ENCODE measurements at regions not wholly inside any gene's neighbourhood (a gene's known extent, or its start where the extent isn't known, plus 50 kb on each side); places are given as distances from the start of the nearest gene placed in this dataset.

DNA sequence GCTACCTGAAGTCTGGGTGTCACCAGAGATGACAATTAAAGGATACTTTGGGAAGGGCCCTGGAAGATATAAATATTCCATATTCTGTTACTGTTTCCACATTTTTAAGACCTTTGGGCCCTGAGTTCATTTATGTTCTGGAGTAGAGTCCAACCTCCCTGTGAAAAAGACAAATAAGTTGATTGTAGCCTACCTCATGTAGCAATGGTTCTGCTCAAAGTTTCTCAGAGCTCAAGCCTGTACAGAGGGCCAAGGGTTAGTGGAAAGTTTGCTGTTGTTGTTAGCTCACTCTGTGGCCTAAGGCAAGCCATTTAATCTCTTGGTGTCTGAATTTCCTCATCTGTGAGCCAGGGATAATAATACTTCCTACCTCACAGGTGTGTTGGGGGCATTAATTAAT, 284.7 kb upstream of the DDHD1 start:
- no peak for DNase-seq
- TF ChIP-seq, protein P1, sequence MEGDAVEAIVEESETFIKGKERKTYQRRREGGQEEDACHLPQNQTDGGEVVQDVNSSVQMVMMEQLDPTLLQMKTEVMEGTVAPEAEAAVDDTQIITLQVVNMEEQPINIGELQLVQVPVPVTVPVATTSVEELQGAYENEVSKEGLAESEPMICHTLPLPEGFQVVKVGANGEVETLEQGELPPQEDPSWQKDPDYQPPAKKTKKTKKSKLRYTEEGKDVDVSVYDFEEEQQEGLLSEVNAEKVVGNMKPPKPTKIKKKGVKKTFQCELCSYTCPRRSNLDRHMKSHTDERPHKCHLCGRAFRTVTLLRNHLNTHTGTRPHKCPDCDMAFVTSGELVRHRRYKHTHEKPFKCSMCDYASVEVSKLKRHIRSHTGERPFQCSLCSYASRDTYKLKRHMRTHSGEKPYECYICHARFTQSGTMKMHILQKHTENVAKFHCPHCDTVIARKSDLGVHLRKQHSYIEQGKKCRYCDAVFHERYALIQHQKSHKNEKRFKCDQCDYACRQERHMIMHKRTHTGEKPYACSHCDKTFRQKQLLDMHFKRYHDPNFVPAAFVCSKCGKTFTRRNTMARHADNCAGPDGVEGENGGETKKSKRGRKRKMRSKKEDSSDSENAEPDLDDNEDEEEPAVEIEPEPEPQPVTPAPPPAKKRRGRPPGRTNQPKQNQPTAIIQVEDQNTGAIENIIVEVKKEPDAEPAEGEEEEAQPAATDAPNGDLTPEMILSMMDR (IDR thresholded peaks at IDR 0.05), result no peak
- TF ChIP-seq POLR2A (IDR thresholded peaks at IDR 0.05), result no peak

DNA sequence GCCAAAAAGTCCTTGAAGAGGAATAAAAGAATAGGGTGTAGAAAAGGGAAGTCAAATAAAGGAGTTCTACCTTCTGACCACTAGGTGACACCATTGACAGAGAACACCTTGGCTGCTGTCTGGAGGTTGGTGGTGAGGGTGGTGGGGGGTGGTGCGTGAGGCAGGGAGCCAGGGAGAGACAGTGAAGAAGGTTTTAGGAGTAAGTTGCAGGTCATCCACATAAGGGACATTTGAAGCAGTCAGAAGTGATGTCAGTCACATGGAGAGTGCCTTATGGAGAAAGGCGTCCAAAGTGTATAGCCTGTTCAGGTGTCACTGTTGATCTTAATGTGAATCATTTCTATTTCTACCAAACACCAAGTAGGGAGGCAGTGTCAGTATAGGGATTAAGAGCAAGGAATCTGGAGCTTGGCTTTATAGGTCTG, 279.3 kb upstream of the DDHD1 start:
- no peak overlapping the region for H3K4me3 ChIP-seq (replicated peaks in 1 of 3)
- intact Hi-C loops (cut with DNase I), result no loop called here
- H3K27me3 ChIP-seq, result no peaks in the 10 kb centered on the region
- H3K27ac ChIP-seq, result no peak overlapping the region
- H3K4me1 ChIP-seq, result peaks cover 5 to 6% of the 10 kb centered on the region in 2 donors
- TF ChIP-seq, protein P1 (IDR thresholded peaks at IDR 0.05), result peak; percentile 10 to 92 (median 68)
- no peak for TF ChIP-seq POLR2A (IDR thresholded peaks at IDR 0.05)
- H3K36me3 ChIP-seq, result no peaks in the 10 kb centered on the region
- WGBS, 2 donors, result 35 to 52% methylated on average over 2 of the region's 2 CpGs
- no peaks in the 10 kb centered on the region for H3K9me3 ChIP-seq
- peak; percentile 48 to 56 for DNase-seq

More for the DNA sequence above, 284.7 kb upstream of the DDHD1 start:
- no peaks in the 10 kb centered on the region for H3K27me3 ChIP-seq
- H3K4me3 ChIP-seq (replicated peaks in 1 of 3), result no peak overlapping the region
- H3K27ac ChIP-seq, result no peak overlapping the region
- no peaks in the 10 kb centered on the region for H3K9me3 ChIP-seq
- H3K36me3 ChIP-seq, result no peaks in the 10 kb centered on the region
- intact Hi-C loops (cut with DNase I), result no loop called here
- peaks cover 0 to 11% of the 10 kb centered on the region in 2 donors for H3K4me1 ChIP-seq

DNA sequence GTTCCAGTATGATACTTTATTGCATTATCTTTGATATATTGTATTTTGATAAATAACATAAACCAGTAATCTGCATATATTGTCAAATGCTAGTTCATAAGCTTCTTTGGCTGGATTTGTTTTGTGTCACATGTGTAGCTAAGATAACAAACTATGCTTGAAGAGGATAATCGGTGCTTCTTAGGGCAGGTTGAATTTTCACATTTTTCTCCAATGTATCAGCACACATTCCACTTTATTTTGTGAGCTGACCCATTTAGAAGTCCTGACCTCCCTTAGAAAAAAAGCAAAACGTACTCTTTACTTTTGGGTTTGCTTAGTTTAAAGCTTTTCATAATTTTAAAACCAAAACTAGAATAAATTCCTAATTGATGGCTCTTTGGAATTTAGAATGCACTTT, 277.7 kb upstream of the DDHD1 start:
- intact Hi-C loops (cut with DNase I), result no loop called here
- no peak overlapping the region for H3K27ac ChIP-seq
- H3K9me3 ChIP-seq, result no peaks in the 10 kb centered on the region
- no peaks in the 10 kb centered on the region for H3K36me3 ChIP-seq
- no peaks in the 10 kb centered on the region for H3K27me3 ChIP-seq
- TF ChIP-seq, protein P1 (IDR thresholded peaks at IDR 0.05), result no peak
- TF ChIP-seq POLR2A (IDR thresholded peaks at IDR 0.05), result no peak
- WGBS, 2 donors, result 31 to 38% methylated on average over 2 of the region's 2 CpGs
- H3K4me1 ChIP-seq, result peaks cover 5 to 6% of the 10 kb centered on the region in 2 donors
- DNase-seq, result no peak
- no peak overlapping the region for H3K4me3 ChIP-seq (replicated peaks in 1 of 3)

DNA sequence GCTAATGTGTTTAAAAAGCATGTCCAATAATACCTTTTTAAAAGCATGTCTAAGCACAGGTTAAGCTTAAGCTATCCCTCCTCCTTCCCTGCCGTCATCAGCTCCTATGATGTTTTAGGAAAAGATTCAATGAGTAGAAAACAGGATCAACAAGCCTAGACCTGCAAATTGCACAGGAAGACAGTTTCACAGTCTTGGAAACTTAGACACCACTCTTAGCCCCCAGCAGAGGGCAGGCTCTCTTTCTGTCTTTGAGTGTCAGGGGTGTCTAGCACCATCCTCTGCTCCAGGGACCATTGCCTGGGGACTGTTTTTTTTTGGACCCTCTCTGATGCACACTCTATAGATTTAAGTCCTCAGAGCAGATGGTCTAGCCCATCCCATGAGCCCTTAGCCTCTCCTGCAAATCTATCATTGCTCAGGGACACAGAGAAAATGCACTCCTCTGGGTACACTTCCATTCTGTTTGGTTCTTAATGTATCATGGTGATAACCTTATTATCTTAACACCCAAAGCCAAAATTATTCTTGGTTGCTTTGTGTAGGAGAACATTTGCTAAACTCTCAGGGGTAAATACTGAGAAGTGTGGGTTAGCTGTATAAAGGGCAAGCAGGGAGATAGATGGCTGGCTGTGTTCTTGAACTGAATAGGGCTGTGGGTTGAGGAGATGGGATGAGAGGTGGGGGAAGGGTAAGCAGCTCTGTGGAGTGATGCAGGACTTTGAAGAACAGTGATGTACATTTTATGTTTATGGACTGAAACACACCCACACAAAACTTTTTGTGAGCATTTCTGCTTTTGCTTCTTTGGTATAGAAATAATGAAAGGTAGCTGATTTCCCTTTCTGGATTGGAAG, 259.9 kb upstream of the DDHD1 start:
- no peaks in the 10 kb centered on the region for H3K9me3 ChIP-seq
- H3K4me3 ChIP-seq (replicated peaks in 1 of 3), result no peak overlapping the region
- no peak overlapping the region for H3K27ac ChIP-seq
- peak in 1 of 2 donors; percentile 3 for DNase-seq
- intact Hi-C loops (cut with DNase I), result no loop called here
- H3K4me1 ChIP-seq, result peaks cover 9 to 12% of the 10 kb centered on the region in 2 donors
- no peaks in the 10 kb centered on the region for H3K36me3 ChIP-seq
- TF ChIP-seq, protein P1 (IDR thresholded peaks at IDR 0.05), result peak in 4 of 6 experiments; percentile 5 to 43 (median 20)
- no peak for TF ChIP-seq POLR2A (IDR thresholded peaks at IDR 0.05)
- 86 to 89% methylated on average over 1 of the region's 1 CpG for WGBS, 2 donors
- no peaks in the 10 kb centered on the region for H3K27me3 ChIP-seq

DNA sequence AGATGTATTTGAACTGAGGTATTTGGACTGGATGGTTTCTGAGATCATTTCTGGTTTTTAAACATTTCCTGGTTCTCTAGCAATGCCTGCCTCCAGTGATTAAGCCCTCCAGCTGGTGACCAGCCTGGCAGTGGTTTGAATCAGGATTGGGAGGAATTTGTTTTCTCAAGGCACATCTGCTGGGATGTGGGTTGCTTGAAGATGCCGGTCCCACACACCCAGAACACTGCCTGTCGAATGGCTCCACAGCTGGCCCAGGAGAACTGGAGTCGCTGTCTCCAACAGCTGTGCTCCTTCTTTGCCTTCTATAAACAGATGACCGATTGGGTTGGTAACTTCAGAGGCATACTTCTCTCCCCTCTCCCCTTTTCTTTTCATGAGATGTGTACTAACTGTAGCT, 258.0 kb upstream of the DDHD1 start:
- Histone ChIP-seq H3K9me3 (no peaks in the 10 kb centered on the region), H3K4me3 (replicated peaks in 1 of 3) (no peak overlapping the region), H3K27ac (no peak overlapping the region), H3K27me3 (no peaks in the 10 kb centered on the region), H3K4me1 (peaks cover 17 to 19% of the 10 kb centered on the region in 2 donors), H3K36me3 (no peaks in the 10 kb centered on the region)
- 84 to 87% methylated on average over 4 of the region's 4 CpGs for WGBS, 2 donors
- TF ChIP-seq, protein P1 (IDR thresholded peaks at IDR 0.05), result no peak
- TF ChIP-seq POLR2A (IDR thresholded peaks at IDR 0.05), result no peak
- DNase-seq, result no peak
- intact Hi-C loops (cut with DNase I), result no loop called here

Data from thyroid gland (tissue), 4 donors.